ENCODE measurements at regions not wholly inside any gene's neighbourhood (a gene's known extent, or its start where the extent isn't known, plus 50 kb on each side); places are given as distances from the start of the nearest gene placed in this dataset.

DNA sequence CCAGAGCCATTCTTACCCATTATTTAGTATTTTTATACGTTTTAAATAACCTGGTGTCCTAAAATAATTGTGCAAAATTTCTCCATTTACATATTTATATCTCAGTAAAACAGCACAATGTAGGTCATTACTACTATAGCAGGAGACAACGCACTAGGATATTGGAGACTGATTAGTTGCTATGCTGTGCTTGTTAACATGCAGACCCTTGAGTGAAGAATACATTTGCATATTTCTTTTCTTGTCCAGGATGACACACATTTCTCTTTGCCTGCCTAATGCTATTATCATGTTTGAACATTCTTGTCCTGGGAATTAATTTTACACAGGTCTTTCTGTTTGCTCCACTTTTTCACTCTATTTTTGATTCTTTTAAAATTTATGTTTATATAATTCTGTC, 823.8 kb upstream of the ATXN8OS start:
- no peak for DNase-seq
- intact Hi-C loops (cut with micrococcal nuclease) = no loop called here
- Histone ChIP-seq H3K4me1 (no peaks in the 10 kb centered on the region), H3K9me3 (replicated peaks) (peaks cover 11% of the 10 kb centered on the region), H3K36me3 (no peaks in the 10 kb centered on the region), H3K4me3 (no peak overlapping the region), H3K27me3 (ENCODE audit: low read depth) (no peaks in the 10 kb centered on the region), H3K27ac (replicated peaks) (no peak overlapping the region)
- TF ChIP-seq, protein P1, sequence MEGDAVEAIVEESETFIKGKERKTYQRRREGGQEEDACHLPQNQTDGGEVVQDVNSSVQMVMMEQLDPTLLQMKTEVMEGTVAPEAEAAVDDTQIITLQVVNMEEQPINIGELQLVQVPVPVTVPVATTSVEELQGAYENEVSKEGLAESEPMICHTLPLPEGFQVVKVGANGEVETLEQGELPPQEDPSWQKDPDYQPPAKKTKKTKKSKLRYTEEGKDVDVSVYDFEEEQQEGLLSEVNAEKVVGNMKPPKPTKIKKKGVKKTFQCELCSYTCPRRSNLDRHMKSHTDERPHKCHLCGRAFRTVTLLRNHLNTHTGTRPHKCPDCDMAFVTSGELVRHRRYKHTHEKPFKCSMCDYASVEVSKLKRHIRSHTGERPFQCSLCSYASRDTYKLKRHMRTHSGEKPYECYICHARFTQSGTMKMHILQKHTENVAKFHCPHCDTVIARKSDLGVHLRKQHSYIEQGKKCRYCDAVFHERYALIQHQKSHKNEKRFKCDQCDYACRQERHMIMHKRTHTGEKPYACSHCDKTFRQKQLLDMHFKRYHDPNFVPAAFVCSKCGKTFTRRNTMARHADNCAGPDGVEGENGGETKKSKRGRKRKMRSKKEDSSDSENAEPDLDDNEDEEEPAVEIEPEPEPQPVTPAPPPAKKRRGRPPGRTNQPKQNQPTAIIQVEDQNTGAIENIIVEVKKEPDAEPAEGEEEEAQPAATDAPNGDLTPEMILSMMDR (IDR thresholded peaks at IDR 0.05; ENCODE audit: borderline replicate concordance) = no peak

DNA sequence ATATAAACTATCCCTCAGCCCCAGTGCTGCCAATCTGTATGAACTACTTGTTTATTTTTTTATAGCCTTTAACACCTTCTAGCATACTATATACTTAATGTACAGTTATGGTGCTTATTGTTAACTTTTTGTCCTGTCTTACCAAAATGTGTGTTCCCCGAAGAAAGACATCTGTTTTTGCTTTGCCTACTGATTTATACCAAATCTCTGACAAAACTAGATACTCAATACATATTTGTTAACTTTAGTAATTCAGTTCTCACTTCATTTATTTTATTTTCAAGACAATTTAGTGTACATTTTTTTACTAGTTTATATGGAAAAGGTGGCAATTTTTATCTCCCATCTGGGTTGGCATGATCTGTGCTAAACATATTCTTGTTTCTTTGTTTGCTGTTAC, 824.3 kb upstream of the ATXN8OS start:
- intact Hi-C loops (cut with micrococcal nuclease) = no loop called here
- H3K36me3 ChIP-seq = no peaks in the 10 kb centered on the region
- H3K27me3 ChIP-seq (ENCODE audit: low read depth) = no peaks in the 10 kb centered on the region
- H3K27ac ChIP-seq (replicated peaks) = no peak overlapping the region
- H3K4me3 ChIP-seq = no peak overlapping the region
- TF ChIP-seq, protein P1 (IDR thresholded peaks at IDR 0.05; ENCODE audit: borderline replicate concordance) = no peak
- DNase-seq = no peak
- H3K9me3 ChIP-seq (replicated peaks) = peaks cover 11% of the 10 kb centered on the region
- H3K4me1 ChIP-seq = no peaks in the 10 kb centered on the region

DNA sequence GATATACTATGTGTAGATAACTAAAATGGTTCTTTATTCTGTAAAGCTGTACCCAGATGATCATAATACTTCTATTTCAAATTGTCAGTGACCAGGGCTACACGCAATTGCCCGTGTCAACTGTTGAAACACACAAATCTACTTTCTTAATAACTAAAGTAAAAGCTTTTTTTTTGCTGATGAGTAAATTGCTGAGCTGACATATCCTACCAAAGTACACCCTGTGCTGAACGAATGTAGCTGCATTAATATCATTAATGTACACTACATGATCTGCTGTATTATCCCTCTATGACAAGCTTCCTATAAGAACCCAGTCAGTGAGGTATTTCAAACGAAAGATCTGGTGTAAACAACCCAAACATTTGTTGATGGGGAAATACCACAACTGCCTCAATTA, 827.2 kb upstream of the ATXN8OS start:
- H3K4me1 ChIP-seq = no peaks in the 10 kb centered on the region
- H3K9me3 ChIP-seq (replicated peaks) = no peaks in the 10 kb centered on the region
- H3K4me3 ChIP-seq = no peak overlapping the region
- no peaks in the 10 kb centered on the region for H3K27me3 ChIP-seq (ENCODE audit: low read depth)
- no peaks in the 10 kb centered on the region for H3K36me3 ChIP-seq
- TF ChIP-seq, protein P1 (IDR thresholded peaks at IDR 0.05; ENCODE audit: borderline replicate concordance) = no peak
- intact Hi-C loops (cut with micrococcal nuclease) = no loop called here
- no peak overlapping the region for H3K27ac ChIP-seq (replicated peaks)
- DNase-seq = no peak

DNA sequence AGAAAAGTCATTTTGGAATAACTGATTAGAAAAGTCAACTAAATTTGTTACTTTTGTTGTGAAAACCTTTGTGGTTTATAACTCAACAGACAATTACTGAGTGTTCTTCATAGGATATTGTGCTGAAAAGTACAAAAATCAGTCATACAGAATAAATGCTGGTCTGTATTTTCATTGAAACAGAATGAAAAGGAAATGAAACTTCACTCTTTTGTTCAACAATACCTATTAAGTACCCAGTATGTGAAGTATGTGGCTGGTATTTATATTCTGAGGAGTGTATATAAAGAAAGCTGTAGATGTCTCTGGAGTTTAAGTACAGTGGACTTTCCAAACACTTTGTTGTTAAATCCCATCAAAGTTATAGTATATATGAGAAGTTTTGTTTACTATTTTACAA, 828.4 kb upstream of the ATXN8OS start:
- DNase-seq = no peak
- intact Hi-C loops (cut with micrococcal nuclease) = no loop called here
- no peak overlapping the region for H3K27ac ChIP-seq (replicated peaks)
- H3K27me3 ChIP-seq (ENCODE audit: low read depth) = no peaks in the 10 kb centered on the region
- TF ChIP-seq, protein P1 (IDR thresholded peaks at IDR 0.05; ENCODE audit: borderline replicate concordance) = no peak
- no peaks in the 10 kb centered on the region for H3K36me3 ChIP-seq
- H3K9me3 ChIP-seq (replicated peaks) = no peaks in the 10 kb centered on the region
- no peaks in the 10 kb centered on the region for H3K4me1 ChIP-seq
- no peak overlapping the region for H3K4me3 ChIP-seq

DNA sequence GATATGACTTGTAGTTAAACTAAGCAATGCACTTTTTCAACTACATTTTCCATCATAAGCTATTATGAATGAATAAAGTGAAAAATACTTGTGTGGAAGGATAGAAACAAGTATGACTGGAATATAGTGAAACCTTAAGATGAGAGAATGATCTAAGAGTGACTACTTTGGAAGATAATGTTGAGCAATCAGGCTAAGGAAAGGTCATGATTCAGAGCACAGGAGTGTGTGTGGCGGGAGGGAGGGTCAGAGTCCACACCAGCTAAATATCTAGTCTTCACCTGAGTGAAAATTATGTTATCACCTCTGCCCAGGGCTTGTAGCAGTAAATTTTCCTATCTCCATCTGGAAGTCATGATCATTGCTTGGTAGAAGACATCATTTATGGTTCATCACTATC, 833.4 kb upstream of the ATXN8OS start:
- intact Hi-C loops (cut with micrococcal nuclease) = no loop called here
- no peak overlapping the region for H3K4me3 ChIP-seq
- no peaks in the 10 kb centered on the region for H3K4me1 ChIP-seq
- H3K27me3 ChIP-seq (ENCODE audit: low read depth) = no peaks in the 10 kb centered on the region
- H3K9me3 ChIP-seq (replicated peaks) = no peaks in the 10 kb centered on the region
- H3K27ac ChIP-seq (replicated peaks) = no peak overlapping the region
- TF ChIP-seq, protein P1 (IDR thresholded peaks at IDR 0.05; ENCODE audit: borderline replicate concordance) = no peak
- no peak for DNase-seq
- H3K36me3 ChIP-seq = no peaks in the 10 kb centered on the region
